ENCODE measurements at regions not wholly inside any gene's neighbourhood (a gene's known extent, or its start where the extent isn't known, plus 50 kb on each side); places are given as distances from the start of the nearest gene placed in this dataset.

- TF ChIP-seq, protein P1, sequence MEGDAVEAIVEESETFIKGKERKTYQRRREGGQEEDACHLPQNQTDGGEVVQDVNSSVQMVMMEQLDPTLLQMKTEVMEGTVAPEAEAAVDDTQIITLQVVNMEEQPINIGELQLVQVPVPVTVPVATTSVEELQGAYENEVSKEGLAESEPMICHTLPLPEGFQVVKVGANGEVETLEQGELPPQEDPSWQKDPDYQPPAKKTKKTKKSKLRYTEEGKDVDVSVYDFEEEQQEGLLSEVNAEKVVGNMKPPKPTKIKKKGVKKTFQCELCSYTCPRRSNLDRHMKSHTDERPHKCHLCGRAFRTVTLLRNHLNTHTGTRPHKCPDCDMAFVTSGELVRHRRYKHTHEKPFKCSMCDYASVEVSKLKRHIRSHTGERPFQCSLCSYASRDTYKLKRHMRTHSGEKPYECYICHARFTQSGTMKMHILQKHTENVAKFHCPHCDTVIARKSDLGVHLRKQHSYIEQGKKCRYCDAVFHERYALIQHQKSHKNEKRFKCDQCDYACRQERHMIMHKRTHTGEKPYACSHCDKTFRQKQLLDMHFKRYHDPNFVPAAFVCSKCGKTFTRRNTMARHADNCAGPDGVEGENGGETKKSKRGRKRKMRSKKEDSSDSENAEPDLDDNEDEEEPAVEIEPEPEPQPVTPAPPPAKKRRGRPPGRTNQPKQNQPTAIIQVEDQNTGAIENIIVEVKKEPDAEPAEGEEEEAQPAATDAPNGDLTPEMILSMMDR (IDR thresholded peaks at IDR 0.05; ENCODE audit: low read depth, low read length, poor library complexity, severe bottlenecking) = no peak
- no peak for TF ChIP-seq EZH2phosphoT487 (IDR thresholded peaks at IDR 0.05; ENCODE audit: borderline replicate concordance, low read length)
Measured at GRCh38 chr5:27592231-27592630, 553.8 kb upstream of the CDH9 start.
